ENCODE measurements at regions not wholly inside any gene's neighbourhood (a gene's known extent, or its start where the extent isn't known, plus 50 kb on each side); places are given as distances from the start of the nearest gene placed in this dataset.
"Not testable (repeated sequence)": the region's sequence is repeated elsewhere in the genome, so short reads cannot be mapped to it uniquely, and the experiment has no call there.

DNA sequence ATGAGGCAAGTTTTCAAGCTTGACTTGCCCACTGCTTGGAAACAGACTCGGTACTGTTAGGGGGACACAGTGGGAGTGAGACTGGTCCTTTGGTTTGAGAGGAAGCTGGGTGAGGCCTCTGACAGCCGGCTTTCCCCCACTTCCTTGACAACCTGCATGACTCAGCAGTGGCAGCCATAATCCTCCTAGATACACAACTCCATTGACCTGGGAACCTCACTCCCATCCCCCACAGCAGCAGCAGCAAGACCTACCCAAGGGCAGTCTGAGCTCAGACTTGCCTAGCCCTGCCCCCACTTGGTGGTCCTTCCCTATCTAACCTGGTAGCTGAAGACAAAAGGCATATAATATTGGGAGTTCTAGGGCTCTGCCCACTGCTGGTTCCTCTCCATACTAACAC is 1043.5 kb upstream of the ALCAM start:
- no peak for DNase-seq

DNA sequence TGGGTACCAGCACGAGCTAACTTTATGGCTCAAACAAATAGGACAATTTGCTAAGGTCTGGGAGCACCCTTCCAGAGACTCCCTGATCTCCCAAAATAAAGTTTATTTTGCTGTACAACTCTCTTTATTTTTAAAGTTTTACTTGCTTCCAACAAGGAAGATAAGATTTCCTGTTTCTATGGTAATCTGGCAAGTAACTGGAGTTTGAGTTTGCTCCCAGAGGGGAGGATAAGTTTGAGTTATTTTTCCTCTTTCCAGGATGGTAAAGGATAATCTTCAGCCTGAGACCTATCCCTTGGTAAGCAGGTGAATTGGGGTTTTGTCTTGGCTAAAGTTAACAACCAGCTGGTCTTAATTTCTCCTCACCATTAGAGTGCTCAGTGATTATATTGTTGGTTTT is 1019.4 kb upstream of the ALCAM start:
- DNase-seq: no peak

DNA sequence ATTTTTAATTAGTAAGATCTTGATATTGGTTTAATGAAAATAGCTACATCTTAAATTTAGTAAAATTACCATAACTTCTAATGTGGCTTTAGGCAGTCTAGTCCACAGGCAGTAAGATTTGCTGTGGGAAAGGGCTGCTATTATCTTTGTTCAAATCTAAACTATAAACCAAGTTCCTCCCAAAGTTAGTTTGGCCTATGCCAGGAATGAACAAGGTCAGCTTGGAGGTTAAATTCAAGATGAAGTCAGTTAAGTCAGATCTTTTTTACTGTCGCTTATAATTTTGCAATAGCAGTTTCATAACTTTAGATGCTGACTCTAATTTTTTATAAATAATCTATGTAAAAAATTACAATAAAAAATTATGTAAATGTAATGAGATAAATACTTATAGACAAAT is 1016.9 kb upstream of the ALCAM start:
- DNase-seq: no peak

DNA sequence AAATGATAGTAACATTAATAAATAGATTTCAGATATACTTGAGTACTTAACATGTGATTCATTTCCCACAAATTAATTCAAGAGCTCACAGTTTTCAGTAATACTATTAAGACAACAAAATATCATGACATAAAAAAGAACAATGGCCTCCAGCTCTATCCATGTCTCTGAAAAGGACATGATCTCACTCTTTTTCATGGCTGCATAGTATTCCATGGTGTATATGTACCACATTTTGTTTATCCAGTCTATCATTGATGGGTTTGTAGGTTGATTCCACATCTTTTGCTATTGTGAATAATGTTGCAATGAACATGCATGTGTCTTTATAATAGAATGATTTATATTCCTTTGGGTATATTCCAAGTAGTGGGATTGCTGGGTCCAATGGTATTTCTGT is 1012.8 kb upstream of the ALCAM start:
- no peak for DNase-seq

DNA sequence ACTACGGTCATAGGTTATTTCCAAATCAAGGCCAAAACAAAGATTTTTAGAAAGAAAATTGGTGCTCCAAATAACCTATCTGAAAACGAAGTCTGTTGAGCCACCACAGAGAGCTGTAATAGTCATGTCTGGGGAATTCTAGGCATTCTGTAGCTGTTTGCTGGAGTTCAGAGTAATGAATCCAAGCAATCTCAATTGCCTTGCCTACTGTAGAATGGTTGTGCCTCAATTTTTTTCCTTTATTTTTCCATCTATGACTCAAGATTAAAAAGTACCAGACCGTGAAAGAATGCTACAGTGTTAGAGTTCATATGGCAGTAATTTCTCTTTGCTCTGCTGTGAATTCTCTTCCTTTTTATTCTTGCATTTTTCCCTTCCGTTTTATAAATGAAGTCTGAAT is 1007.2 kb upstream of the ALCAM start:
- DNase-seq: no peak

DNA sequence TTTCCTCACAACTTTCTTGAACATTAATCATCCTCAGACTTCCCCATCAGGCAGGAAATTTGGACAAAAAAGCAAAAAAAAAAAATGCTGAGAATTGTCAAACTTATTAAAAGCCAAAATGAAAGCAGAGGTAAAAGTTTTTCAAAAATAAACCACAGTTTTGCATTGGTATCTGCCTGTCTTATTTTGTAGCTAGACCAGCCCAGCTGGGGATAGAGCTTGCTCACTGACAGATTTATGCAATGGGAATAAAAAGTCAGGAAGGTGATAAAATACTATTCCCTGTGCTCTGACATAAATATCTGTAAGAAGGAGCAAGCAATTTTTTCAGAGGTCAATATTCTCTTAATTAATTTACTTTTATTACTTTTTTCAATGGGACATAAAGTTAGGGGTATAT is 1006.7 kb upstream of the ALCAM start:
- DNase-seq: no peak

DNA sequence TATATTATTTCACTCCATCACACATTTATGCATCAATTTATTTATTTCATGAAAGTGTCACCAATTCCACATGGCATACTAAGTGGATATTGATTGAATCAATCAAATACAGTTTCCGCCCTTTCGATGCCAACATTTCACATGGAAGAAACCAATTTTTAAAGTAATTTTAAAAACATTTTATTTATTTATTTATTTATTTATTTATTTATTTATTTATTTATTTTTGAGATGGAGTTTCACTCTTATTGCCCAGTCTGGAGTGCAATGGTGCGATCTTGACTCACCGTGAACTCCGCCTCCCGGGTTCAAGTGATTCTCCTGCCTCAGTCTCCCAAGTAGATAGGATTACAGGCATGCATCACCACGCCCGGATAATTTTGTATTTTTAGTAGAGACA is 1005.0 kb upstream of the ALCAM start:
- not testable (repeated sequence) for DNase-seq

DNA sequence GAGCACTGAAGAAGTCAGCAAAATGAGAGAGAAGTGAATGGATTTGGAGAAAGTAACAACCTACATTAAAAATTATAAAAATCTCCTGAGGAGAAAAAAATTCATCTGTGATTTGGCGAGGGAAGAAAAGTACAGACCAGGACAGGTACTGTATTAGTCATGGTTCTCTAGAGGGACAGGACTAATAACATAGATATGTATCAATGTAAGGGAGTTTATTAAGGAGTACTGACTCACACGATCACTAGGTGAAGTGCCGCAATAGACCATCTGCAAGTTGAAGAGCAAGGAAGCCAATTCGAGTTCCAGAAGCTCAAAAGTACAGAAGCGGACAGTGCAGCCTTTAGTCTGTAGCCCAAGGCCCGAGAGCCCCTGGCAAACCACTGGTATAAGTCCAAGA is 1004.4 kb upstream of the ALCAM start:
- no peak for DNase-seq

DNA sequence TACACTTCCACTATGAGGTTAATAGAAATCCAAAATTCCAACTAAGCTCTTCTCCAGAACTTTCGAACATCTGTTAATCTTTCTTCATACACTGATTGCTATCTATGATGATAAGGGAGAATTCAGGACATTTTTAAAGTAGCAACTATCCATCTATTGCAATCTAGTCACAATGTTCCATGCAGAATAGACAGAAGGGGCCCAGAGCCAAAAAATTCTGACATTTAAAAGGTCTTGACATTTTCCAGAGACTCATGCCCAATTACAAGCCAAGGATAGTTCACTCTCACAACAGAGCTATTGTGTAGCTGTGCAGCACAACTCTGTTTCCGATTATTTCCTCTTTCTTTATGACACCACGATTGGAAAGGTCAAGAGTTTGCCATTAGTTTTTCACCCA is 999.7 kb upstream of the ALCAM start:
- no peak for DNase-seq

DNA sequence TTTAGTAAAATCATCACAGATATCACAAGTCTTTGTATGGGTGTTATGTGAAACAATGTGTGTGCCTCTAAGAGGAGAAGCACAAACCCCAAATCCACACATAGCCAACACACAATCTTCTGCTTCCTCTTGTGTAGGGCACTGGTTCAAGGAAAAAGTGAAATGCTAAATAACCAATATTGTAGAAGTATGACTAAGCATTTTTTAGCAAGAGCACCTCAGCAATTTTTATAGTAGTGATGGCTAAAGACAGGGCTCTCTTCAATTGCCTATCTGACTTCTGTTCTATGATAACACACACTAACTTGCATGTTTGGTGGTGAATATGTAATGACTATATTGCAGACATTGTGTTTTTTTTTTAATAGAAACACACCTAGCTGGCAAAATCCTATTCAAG is 997.9 kb upstream of the ALCAM start:
- no peak for DNase-seq

DNA sequence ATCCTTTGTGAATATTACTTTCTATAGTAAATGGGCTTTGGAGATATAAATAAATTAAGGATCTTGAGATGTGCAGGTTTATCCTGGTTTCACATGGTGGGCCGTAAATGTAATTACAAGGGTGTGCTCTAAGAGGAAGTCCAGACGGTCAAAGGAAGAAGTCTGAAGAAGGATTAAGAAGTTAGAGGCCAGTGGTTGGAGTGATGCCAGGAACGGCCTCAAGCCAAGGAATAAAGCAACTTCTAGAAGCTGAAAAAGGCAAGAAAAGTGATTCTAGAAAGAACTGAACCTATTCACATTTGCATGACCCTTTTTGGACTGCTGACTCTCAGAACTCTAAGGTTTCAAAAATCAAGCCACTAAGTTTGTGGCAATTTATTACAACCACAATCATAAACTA is 981.3 kb upstream of the ALCAM start:
- no peak for DNase-seq

DNA sequence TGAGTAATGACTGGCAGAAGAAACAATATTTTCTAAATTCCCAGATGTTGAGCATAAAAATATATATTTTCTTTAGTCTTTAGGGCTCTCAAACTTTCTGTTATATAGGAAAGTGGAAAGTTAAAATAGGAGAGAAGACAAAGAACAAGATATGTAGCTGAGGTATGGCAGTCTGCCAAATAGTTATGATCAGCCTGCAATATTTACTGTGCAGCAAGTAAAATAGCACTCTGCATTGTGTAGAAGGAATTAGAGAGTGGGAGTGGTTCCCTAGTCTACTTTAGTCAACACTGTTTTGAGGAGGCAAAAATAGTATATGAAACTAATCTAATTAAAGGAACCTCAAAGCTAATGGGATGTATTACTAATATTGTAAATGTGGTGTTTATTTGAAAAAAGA is 978.1 kb upstream of the ALCAM start:
- no peak for DNase-seq

DNA sequence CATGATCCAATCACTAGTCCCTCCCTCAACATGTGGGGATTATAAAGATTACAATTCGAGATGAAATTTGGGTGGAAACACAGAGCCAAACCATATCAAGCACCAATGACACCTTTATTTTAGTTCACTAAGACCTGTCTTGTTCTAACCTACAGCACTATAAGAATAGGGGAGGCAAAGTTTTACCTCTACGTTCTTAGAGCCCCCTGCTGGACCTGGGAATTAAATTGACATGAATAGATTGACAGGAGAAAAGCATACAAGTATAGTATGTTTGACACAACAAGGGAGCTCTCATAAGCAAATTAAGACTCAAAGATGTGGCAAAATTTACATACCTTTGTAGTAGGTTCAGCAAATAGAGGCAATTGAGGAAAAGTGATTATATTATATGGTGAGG is 974.4 kb upstream of the ALCAM start:
- no peak for DNase-seq

DNA sequence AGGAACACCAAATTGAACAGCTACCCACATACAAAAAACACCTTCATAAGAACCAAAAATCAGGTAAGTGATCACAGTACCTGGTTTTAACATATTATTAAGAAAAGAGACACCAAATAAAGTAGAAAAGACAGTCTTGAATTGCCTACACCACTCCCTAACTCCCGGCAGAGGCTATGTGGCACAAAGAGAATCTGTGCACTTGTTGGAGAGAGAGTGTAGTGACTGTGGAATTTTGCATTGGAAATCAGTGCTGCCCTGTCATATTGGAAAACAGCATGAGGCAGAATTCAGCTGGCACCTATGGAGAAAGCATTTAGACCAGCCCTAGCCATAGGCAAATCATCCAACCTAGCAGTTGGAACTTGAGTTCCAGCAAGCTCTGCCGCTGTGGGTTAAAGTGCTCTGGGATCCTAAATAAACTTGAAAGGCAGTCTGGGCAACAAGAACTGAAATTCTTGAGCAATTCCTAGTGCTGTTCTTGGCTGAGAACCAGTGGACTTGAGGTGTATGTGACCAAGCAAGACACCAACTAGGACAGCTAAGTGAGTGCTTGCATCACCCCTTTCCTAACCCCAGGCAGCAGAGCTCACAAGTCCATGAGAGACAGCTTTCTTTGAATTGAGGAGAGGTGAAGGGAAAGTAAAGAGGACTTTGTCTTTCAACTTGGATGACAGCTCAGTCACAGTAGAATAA is 969.6 kb upstream of the ALCAM start:
- DNase-seq: no peak

DNA sequence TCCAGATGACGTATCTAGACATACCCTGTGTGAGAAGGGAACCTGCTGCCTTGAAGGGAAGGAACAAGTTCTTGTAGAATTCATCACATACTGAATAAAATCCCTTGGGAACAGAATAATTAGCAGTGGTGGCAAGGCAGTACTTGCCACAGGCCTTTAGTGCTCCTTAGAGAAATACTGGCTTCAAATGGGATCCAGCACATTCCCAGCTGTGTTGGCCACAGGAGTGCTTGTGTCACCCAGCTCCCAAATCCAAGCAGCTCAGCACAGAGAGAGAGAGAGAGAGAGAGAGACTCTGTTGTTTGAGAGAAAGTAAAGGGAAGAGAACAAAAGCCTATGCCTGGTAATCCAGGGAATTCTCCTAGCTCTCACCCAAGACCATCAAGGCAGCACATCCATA is 969.0 kb upstream of the ALCAM start:
- DNase-seq: no peak

DNA sequence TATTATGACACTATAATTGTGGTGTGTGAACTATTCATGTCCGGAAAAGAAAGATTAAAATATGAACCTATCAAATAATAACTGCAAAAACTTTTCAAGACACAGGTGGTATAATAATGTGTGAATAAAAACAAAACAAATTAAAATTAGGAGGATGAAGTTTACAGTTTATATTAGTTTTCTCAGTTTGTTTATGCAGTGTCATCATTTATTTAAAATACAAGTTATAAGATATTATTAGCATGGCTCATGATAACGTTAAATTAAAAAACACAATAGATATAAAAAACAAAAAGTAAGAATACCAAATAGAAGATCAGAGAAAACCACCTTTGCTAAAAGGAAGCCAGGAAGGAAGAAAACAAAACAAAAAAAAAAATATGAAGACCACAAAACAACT is 963.8 kb upstream of the ALCAM start:
- no peak for DNase-seq

DNA sequence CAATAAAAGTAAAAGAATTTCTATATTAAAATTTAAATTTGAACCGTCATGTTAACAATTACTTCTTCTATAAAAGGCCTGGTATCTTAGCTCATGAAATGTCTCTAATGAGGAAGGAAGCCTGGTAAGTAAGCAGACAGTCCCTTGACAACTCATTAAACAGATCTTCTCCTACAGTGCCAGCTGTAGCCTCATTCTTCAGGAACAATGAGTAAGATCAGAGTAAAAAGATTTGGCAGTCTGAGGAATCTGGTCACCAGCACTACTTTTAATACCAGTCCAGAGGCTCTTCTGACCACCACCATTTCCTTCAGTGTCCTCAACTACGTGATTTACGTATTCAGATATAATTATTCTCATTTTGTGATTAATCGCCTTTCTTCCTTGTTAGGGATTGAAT is 955.0 kb upstream of the ALCAM start:
- no peak for DNase-seq

DNA sequence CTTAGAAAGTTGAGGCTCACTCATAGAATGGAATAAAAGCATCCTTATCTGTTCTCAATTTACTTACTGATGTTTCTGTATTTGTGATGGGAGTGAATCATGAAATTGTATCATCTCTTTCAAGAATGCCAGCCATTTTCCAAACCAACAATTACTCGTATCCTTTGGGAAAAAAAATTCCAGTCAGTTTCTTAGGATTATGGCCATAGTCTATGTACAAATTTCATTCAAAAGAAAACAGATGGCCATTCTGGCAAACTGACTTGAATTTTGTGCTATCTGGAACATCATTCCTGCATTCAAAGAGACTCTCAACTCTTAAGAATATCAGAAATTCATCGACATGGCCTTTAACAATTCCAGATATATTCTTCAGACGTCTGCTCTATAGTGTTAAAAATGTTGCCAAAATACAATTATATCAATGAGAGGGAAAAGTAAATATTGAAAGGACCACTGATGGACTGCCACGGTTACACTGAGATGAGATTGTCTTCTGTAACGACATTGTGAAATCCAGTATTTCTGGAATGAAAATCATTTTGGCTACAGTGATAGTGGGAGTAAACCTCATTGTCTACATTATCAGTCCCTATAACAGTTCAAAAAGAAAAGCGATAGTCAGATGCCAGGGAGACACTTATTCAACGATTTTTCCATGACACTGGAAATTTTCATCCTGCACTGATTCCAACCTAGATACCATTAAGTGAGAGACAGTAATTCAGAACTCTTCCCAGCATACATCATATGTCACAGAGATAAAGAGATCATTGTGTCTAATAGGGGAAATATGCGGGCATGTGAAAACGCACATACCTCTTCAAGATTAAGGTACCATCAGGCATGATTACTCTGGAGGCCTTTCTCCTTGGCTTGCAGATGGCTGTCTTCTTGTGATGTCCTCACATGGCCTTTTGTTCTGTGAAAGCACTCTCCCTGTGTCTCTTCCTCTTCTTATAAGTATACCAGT is 953.8 kb upstream of the ALCAM start:
- DNase-seq: no peak

DNA sequence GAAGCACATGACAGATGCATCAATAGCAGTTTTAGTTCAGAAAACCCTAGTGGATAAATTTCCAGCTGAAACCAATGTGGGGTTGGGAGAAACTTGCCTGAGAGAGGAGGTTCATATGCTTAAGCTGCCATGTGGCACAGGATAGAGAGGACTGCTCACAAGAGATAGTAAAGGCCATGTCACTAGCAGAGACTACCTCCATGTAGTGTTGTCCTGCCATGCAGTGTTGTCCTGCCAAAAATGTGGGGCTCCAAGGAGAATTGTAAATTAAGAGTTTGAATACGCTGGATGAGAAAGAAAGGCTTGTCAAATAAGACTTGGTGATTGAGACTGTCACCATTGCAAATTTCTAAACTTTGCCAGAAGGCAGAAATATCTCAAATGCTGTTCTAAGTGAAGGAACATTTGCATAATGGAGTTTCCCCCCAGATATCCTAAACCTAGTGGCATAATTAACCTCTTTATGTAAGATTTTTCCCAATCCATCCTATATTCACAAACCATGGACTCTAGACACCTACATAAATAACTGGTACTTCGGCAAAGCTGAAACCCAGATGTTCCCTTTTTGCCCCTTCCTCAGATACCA is 938.3 kb upstream of the ALCAM start:
- no peak for DNase-seq

DNA sequence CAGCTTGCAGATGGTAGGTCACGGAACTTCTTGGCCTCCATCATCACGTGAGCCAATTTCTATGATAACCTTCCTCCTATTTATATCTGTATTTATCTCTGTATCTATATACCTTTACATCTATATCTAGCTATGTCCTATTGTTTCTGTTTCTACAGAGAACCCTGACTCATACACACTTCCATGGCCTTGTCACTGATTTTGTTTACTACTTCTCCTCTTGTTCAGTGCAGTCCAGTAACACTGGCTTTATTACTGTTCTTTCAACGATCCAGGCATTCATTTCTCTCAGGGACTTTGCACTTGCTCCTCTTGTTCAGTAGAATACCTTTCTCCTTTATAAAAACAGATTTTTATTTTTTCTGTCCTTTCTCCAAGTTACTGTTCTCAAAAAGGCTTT is 937.0 kb upstream of the ALCAM start:
- DNase-seq: no peak

DNA sequence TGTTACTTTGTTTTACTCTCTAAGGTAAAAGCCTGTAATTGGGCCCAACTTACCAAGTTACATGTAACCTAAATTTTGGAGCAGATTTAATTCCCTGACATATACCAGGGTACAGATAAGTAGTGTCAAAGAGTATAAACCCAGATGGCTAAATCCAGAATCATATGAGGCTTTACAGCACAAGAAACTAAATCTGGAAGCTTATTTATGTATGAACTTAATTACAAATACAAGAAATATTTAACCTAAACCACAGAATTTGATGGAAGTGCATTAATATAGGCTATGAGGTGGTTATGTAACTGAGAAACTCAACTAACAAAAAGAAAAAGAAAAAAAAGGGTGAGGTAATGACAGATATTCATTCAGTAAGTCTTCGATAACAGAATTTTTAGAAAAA is 930.2 kb upstream of the ALCAM start:
- no peak for DNase-seq

DNA sequence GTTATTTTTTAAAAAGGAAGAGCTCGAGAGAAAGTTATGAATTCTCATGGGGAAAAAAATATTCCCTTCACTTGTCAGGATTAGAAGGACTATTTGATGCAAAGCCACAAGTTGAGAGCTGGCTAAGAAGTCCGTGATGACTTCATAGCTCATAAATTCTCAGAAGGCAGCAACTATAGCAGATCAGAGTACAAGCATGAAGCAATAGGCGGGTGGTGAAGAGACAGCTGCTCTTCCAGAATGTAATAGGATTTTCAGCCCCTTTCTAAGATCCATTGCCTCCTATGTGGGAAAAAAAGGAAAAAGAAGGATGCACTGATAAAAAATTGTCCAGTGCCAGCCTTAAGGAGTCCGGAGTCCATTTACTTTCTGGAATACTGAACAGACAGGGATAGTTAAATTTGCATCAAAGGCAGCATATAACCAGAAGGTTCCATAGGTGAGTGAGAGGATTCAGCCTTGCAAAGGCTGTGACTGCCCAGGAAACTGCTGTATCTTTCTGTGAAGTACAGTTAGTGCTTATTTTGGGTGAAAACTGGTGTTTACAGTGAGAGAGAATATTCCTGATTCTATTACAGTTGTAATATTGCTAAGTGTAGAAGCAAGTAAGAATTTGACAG is 929.5 kb upstream of the ALCAM start:
- DNase-seq: no peak

DNA sequence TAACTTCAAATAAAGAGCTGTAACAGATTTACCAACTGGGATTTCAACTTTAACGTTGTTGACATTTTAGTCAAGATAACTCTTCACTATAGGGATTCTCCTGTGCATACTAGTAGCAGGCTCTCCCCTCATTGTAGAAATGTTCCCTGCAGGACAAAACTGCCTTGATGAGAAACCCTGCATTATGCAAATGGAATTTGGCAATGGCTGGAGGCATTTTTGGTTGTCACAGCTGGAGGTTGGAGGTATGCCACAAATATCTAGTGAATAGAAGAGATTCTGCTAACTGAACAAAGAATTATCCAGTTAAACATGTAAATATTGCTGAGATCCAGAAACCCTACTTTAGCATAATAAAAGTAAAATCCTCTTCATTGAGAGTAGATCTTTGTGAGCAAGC is 928.8 kb upstream of the ALCAM start:
- DNase-seq: no peak

DNA sequence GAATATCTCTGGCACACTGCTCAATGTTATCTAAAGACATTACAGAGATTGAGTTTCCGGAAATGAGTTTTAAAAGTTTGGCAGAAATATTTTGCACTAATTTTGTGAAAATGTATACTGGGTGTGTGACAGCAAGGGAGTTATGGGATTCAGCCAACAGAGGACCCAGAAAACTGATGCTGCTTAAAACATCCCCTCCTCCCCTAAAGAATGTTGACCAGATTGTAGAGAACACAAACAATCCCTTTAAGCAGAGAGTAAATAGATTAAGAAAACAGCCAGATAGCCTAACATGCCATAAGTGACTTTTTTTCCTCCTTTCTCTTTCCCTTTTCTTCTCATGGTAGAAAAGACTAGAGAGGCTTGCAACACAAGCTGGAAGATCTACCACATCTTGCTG is 928.0 kb upstream of the ALCAM start:
- DNase-seq: no peak

Data from effector CD4-positive, alpha-beta T cell (primary cell).